ENCODE measurements at regions not wholly inside any gene's neighbourhood (a gene's known extent, or its start where the extent isn't known, plus 50 kb on each side); places are given as distances from the start of the nearest gene placed in this dataset.
A peak's percentile ranks its signal among the peaks of the same experiment; 100 is the strongest.

DNA sequence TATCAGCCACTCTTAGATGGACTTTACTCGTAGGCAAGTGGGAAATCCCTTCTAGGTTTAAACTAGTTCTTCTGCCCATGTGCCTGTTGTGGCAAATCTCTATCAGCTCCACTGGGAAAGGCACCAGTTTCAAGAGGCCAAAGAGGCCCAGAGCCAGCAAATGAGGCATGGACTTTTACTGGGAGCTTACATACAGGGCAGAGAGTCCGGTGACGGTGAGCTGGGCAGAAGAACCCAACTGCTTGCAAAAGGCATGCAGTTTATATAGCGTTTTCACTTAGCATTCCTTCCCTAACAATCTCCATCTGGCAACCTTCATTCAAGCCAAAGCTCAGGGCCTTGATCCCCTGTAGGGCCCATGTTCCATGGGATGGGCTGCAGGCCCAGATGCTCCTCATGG lies 93.0 kb upstream of the C3orf80 start:
- DNase-seq: no peak

GRCh38 chr3:160133757-160134156 lies 91.5 kb upstream of the C3orf80 start:
- DNase-seq: no peak

DNA sequence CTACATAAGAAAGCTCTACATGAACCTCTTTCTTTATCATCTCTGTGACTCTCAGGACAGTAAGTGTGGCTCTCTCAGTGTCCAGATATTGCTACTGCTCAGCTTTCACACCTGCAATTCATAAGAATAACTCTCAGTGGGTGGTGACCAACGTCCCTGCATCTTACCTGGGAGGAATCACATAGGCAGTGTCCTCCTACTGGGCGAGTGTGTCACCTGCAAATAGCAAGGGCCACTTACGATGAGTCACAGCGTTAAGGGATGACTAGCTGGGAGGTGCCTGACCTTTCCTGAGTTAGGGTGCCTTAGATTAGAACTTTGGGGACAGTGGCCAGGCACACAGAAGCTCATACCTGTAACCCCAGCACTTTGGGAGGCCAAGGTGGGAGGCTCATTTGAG lies 90.8 kb upstream of the C3orf80 start:
- no peak for DNase-seq

GRCh38 chr3:160134964-160135363 lies 90.3 kb upstream of the C3orf80 start:
- DNase-seq: no peak

GRCh38 chr3:160135851-160136250 lies 89.4 kb upstream of the C3orf80 start:
- no peak for DNase-seq

DNA sequence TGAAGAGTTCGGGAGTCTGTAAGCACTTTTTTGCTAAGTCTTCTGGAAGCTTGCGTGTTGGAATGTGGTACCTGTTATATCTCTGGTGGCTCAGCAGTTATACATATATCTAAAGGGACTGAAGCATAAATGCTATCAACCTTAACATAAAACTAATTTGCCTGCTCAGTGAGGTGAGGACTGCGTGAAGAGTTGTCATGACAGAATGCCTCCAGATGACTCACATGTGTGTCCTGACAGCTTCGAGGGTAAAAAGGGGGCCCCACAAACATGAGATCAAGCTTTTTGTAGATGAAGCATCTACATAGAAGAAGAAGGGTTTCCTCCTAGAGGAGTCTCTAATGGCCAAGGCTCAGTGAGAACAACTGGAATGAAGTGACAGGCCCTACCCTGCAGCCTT lies 88.8 kb upstream of the C3orf80 start:
- DNase-seq: no peak

GRCh38 chr3:160139291-160139690 lies 85.9 kb upstream of the C3orf80 start:
- DNase-seq: no peak

DNA sequence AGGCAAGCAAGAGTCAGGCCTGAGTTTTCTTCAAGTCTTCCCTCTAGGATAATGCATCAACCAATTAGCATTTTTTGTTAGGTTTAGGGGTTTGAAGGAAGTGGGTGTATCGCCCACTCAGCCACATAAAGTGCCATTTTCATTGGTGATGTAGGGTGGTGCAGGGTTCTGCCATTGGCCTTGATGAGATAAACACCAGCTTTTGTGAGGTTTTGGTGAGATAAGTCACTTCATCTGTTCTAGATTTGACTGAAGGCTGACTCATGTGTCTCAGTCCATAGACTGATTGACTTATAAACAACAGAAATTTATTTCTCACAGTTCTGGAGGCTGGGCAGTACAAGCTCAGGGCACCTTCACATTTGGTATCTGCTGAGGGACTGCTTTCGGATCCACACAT lies 84.5 kb upstream of the C3orf80 start:
- no peak for DNase-seq

DNA sequence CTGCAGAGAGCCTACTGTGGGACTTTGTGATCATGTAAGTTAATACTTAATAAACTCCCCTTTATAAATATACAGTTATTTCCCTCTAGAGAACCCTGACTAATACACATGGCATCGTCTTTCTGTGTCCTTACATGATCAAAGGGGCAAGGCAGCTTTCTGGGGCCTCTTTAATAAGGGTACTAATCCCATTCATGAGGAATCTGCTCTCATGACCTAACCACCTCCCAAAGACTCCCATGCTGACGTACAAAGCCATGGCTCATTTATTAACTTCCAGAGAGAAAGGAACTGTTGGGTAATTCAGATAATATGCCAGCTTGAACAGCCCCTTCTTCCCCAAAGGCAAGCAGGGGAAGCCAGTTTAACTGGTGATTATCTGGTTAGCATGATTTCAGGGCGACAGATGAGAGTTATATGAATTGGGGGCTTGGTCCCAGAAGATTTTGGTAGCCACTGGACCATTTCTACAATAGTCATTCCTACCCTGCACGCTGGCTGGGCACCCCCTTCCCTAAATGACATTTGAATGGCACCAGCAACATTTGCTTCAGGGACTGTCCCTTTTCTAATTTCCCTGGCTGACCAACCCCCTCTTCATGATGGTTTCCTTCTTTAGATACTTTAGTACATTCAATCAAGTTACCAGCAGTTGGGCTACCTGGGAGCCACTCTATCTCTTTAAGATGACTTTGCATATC lies 83.6 kb upstream of the C3orf80 start:
- DNase-seq: no peak

GRCh38 chr3:160143482-160143881 lies 81.7 kb upstream of the C3orf80 start:
- DNase-seq: no peak

- no peak for DNase-seq
Measured at GRCh38 chr3:160150066-160150465, 75.2 kb upstream of the C3orf80 start.

DNA sequence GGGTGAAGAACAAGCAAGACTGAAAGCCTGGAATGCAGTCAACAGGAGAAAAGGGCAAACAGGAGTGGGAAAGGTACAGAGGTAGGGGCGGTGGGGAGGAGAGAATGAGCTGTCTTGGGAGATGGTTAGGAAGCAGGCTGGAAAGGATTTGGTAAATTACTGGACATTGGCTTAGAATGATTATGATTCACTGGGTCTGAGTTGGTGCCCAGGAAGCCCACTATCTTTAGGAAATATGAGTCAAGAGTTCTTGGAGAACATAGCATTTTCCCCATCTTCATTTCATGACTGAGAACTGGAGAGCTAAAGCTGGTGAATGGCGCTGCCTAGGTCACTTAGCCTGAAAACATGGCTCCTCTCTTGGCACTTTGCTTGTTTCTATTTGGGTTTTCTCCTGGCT lies 74.7 kb upstream of the C3orf80 start:
- no peak for DNase-seq

DNA sequence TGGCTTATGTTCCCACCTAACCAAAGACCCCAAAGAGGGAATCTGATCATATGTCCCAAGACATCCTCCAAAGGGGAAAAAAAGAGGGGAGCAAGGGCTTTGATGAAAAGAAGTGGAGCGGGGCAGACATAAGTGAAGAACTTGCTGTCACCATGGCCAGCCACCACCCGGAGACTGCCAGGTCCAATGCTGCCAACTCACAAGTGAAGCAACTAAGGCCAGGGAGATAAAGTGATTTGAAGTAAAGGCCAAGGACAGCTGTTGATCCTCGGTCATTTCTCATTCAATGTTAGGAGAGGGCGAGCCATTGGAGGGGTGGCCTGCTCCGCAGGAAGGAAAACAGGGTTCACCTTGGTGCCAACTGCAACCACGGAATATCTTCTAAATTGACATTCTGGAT lies 72.6 kb upstream of the C3orf80 start:
- no peak for DNase-seq

- no peak for DNase-seq
Measured at GRCh38 chr3:160154033-160154432, 71.2 kb upstream of the C3orf80 start.

GRCh38 chr3:160154596-160154995 lies 70.6 kb upstream of the C3orf80 start:
- no peak for DNase-seq

DNA sequence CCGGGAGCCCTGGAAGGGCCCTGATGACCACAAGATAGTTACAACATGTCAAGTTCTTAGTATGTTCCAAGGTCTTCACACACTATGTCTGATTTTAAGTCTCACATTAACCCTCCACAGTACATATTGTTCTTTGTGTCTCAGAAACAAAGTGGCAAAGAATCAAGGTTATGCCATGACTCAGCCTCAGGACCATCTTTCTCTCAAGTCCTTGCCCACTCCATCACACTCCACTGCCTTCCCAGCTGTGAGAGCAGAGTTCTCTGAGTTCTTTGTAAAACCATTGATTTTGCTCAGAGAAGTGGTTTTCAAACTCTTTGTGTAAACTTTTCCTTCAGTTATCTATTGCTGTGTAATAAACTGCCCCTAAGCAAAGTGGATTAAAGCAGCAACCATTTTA lies 67.9 kb upstream of the C3orf80 start:
- DNase-seq: no peak

DNA sequence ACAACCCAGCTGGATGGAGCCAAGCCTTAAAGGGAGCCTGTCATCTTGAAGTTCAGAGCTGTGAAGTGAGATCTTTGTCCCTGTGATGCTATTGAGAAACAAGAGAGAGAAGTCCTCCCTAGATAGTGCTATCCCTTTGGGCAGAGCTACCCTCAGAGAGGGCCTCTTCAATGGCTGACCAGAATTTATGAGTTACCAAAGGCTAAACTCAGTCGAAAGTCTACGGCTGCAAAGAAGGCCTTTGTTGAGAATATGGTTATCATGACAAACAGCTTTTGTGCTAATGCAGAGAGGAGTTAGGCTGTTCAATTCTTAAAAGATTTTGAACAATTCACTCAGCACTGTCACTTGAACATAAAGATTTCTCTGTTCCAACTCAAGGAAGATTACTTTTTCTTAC lies 65.9 kb upstream of the C3orf80 start:
- DNase-seq: no peak

DNA sequence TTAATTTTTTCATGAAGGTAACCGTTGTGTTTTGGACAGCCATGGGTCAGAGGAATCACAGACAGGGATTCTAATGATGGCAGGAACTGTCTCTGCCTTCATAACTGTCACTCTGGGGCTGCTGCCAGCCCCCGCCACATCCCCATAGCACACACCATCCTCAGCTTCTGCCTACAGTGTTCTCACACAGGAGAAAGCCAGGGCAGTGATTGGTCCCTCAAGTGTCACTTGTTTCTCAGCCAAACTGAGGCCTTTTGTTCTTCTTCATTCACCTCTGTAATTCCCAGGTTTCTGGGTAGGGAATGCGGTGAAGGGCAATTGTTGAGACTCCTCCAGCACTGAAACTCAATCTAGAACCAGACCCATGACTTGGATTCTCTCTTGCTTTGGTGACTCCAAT lies 65.4 kb upstream of the C3orf80 start:
- DNase-seq: no peak

- DNase-seq: no peak
Measured at GRCh38 chr3:160161921-160162320, 63.3 kb upstream of the C3orf80 start.

DNA sequence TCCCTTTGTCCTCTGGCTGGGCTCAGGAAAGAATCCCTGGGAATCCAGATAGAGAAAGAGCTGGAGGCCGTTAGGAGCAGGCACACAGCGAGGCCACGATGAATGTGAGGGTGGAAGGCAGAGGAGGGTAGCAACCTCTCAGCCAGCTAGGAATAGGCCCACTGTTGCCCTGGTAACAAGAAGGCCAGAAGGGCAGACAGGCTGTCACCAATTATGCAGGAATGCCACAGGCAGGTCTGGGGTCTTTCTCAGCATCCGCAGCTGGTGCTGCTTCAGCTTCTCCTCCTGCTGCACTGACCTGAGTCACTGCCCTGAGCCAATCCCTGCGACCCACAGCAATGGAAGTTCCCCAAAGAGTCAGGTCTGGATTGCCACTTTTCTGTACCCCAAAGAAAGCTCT lies 62.8 kb upstream of the C3orf80 start:
- no peak for DNase-seq

GRCh38 chr3:160163229-160163878 lies 61.9 kb upstream of the C3orf80 start:
- DNase-seq: no peak

DNA sequence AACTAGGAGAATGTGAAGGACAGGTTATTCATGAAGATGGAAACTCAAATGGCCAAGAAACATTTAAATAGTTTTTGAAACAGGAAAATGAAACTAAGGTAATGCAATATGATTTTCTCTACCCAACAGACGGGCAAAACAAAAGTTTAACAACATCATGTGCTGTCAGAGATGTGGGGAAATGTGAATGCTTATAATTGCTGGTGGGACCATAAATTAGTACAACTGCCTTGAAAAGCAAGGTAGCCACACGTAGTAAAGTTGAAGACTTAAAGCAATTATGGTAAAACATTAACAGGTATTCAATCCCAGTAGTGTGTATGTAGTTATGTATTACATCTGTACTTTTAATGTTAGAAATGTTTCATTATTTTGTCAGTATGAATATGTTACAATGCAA lies 57.0 kb upstream of the C3orf80 start:
- DNase-seq: no peak

DNA sequence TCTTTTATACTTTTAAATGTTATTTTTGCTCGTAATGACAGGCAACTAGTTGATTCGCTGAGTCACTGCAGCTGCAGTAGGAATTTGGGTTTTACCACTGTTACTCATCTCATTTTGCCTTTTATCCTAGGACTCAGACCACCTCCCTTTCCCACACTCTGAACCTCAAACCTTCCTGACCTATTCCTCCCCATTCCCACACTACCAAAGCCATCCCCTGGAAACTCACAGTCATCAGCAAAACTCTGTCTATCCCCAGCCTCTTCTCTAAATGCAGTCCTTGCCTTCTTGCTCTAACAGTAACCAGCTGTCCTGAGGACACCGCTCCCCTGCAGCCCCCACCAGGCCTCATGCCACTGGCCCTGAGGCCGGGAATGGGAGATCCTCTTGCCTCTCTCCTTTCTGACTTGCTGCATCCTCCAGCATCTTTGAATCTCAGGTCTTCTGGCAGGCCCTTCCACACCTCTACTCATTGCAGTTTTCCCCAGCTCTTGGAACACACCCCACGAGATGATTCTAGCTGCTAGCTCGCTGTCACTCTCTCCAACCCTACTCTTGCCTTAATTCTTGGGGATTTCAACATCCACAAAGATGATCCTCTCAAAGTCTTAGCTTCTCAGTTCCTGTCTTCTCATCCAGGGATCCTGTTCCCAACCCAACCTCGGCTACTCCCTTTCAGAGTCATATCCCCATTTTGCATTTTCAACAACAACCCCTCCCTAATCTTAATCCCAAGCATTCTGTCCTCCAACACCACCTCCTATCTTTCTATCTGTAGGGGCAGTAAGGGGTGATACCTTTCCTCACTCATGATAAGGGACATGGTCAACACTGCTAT lies 55.9 kb upstream of the C3orf80 start:
- peak; percentile 31 for DNase-seq

Data from left hindlimb (tissue), 1 donor.